Adrenal gland (tissue), 9 donors: ENCODE measurements at regions not wholly inside any gene's neighbourhood (a gene's known extent, or its start where the extent isn't known, plus 50 kb on each side); places are given as distances from the start of the nearest gene placed in this dataset.

ENCODE experiments used
- DNase-seq, 7 donors: peaks; one replicate each; pipeline ENCODE4 v3.0.0-alpha.2; 2019 to 2020
- H3K27ac ChIP-seq, 5 donors: fragments of 200-600 bp; sonication (generic) in 4 of 5; 1 replicate in 3 of 5; 2 replicates in 2 of 5; pipeline versions ENCODE4 v1.5.1 to v1.8.0; 2016 to 2020; ENCODE audit warnings: mild to moderate bottlenecking in 1 of 5
- H3K27me3 ChIP-seq: fragments of 200-600 bp; 2 replicates; pipeline ENCODE4 v1.8.0; 2021
- H3K36me3 ChIP-seq, 2 donors: fragments of 200-600 bp; replicated peaks in 1 of 2; 1 replicate in 1 of 2; 2 replicates in 1 of 2; pipeline versions ENCODE4 v1.5.1 to v1.8.0; 2018 to 2022
- H3K4me1 ChIP-seq, 2 donors: fragments of 200-600 bp; replicated peaks in 1 of 2; 1 replicate in 1 of 2; 2 replicates in 1 of 2; pipeline versions ENCODE4 v1.5.1 to v1.8.0; 2018 to 2021
- H3K4me3 ChIP-seq, 4 donors: fragments of 200-600 bp; sonication (generic) in 3 of 4; one replicate each; pipeline ENCODE4 v1.5.1; 2016 to 2018
- H3K9me3 ChIP-seq, 3 donors: fragments of 200-600 bp; sonication (generic) in 1 of 3; replicated peaks in 1 of 3; 1 replicate in 2 of 3; 2 replicates in 1 of 3; pipeline versions ENCODE4 v1.5.1 to v1.8.0; 2016 to 2021
- CTCF ChIP-seq, 6 experiments: fragments of 450-650 bp in 4 of 6; fragments of 200-600 bp in 2 of 6; sonication (generic) in 1 of 6; IDR thresholded peaks; 1 replicate in 5 of 6; 2 replicates in 1 of 6; pipeline versions ENCODE4 v1.5.1 to v1.8.0; 2016 to 2021; ENCODE audit warnings: antibody characterized with exemption in 6 of 6, mild to moderate bottlenecking in 2 of 6, moderate library complexity in 1 of 6
- POLR2A ChIP-seq, 2 donors: fragments of 450-650 bp; IDR thresholded peaks; one replicate each; pipeline ENCODE4 v1.6.1; 2017; ENCODE audit warnings: antibody characterized with exemption in 2 of 2, mild to moderate bottlenecking in 2 of 2, moderate library complexity in 1 of 2
- WGBS, 4 donors: extraction: QIAGEN DNeasy Blood & Tissue Kit in 2 of 4; methylation state at CpG; one replicate each; pipeline versions ENCODE4 v1.1.5 to v1.1.7; 2013 to 2017; 5-methylcytosine and 5-hydroxymethylcytosine counted together
- intact Hi-C, 2 donors: fragments of 100-400 bp; cut with DNase I; formaldehyde crosslinking; loops; one replicate each; pipeline versions ENCODE4 v1.14.1 to v1.15.0; 2022 to 2023
- donor health status: healthy with polysubstance abuse.
- donor health status: Bipolar disorder and iron deficiency.
- donor health status: DM: yes; HTN: yes; CAD: no.
- donor health status: DM: no; HTN: no; CAD: no.
- donor health status: DM: no; HTN: no; CAD: no.

- Histone ChIP-seq H3K27me3 (no peaks in the 10 kb centered on the region), H3K4me3 (no peak overlapping the region), H3K4me1 (no peaks in the 10 kb centered on the region), H3K27ac (no peak overlapping the region), H3K9me3 (no peaks in the 10 kb centered on the region), H3K36me3 (no peaks in the 10 kb centered on the region)
- intact Hi-C loops, result no loop called here
- WGBS, 4 donors, result 84 to 87% (median 86%) methylated on average over 3 to 5 of the region's 5 CpGs
- no peak for DNase-seq
- TF ChIP-seq POLR2A (IDR thresholded peaks at IDR 0.05) (no peak), CTCF (IDR thresholded peaks at IDR 0.05) (no peak)
Observed at GRCh38 chr9:100718717-100719116, 140.8 kb downstream of the CAVIN4 start.

- intact Hi-C loops, result no loop called here
- no peak for DNase-seq
- H3K9me3 ChIP-seq, result no peaks in the 10 kb centered on the region
- WGBS, 4 donors, result 24 to 44% (median 28%) methylated on average over 1 of the region's 1 CpG
- no peaks in the 10 kb centered on the region for H3K4me1 ChIP-seq
- H3K27ac ChIP-seq, result no peak overlapping the region
- H3K4me3 ChIP-seq, result no peak overlapping the region
- no peaks in the 10 kb centered on the region for H3K27me3 ChIP-seq
- H3K36me3 ChIP-seq, result no peaks in the 10 kb centered on the region
- TF ChIP-seq POLR2A (IDR thresholded peaks at IDR 0.05), result no peak
Observed at GRCh38 chr9:100720922-100721321, 143.0 kb downstream of the CAVIN4 start.

GRCh38 chr9:100724886-100725285 lies 147.0 kb downstream of the CAVIN4 start:
- no peak for TF ChIP-seq POLR2A (IDR thresholded peaks at IDR 0.05)
- TF ChIP-seq CTCF (IDR thresholded peaks at IDR 0.05), result no peak
- DNase-seq, result no peak
- no peaks in the 10 kb centered on the region for H3K27me3 ChIP-seq
- no peak overlapping the region for H3K4me3 ChIP-seq
- H3K36me3 ChIP-seq, result no peaks in the 10 kb centered on the region
- H3K27ac ChIP-seq, result no peak overlapping the region
- no peaks in the 10 kb centered on the region for H3K4me1 ChIP-seq
- 74 to 91% (median 85%) methylated on average over 5 of the region's 5 CpGs for WGBS, 4 donors
- intact Hi-C loops, result no loop called here
- no peaks in the 10 kb centered on the region for H3K9me3 ChIP-seq

- H3K4me1 ChIP-seq, result no peaks in the 10 kb centered on the region
- intact Hi-C loops, result no loop called here
- 58 to 79% (median 70%) methylated on average over 3 of the region's 3 CpGs for WGBS, 4 donors
- H3K9me3 ChIP-seq, result no peaks in the 10 kb centered on the region
- DNase-seq, result no peak
- TF ChIP-seq CTCF (IDR thresholded peaks at IDR 0.05) (no peak), POLR2A (IDR thresholded peaks at IDR 0.05) (no peak)
- H3K36me3 ChIP-seq, result no peaks in the 10 kb centered on the region
- no peak overlapping the region for H3K4me3 ChIP-seq
- no peak overlapping the region for H3K27ac ChIP-seq
- no peaks in the 10 kb centered on the region for H3K27me3 ChIP-seq
Observed at GRCh38 chr9:100725371-100725770, 147.5 kb downstream of the CAVIN4 start.

- H3K4me1 ChIP-seq, result no peaks in the 10 kb centered on the region
- DNase-seq, result no peak
- 68 to 77% (median 75%) methylated on average over 2 of the region's 2 CpGs for WGBS, 4 donors
- no peak overlapping the region for H3K27ac ChIP-seq
- TF ChIP-seq POLR2A (IDR thresholded peaks at IDR 0.05), result no peak
- no peak for TF ChIP-seq CTCF (IDR thresholded peaks at IDR 0.05)
- H3K9me3 ChIP-seq, result no peaks in the 10 kb centered on the region
- H3K36me3 ChIP-seq, result no peaks in the 10 kb centered on the region
- no peak overlapping the region for H3K4me3 ChIP-seq
- no peaks in the 10 kb centered on the region for H3K27me3 ChIP-seq
- intact Hi-C loops, result no loop called here
Observed at GRCh38 chr9:100729336-100729895, 151.5 kb downstream of the CAVIN4 start.
